GM19438 (cell line): ENCODE measurements at regions not wholly inside any gene's neighbourhood (a gene's known extent, or its start where the extent isn't known, plus 50 kb on each side); places are given as distances from the start of the nearest gene placed in this dataset.

Experiments
- ATAC-seq: cut with Tn5 transposase; IDR thresholded peaks from one replicate; pipeline ENCODE4 v1.9.1; 2021; ENCODE audit warnings: low read depth; ENCODE audit not compliant: unreplicated experiment

GRCh38 chr2:59567151-59567550, 986.3 kb downstream of the BCL11A start:
- no peak for ATAC-seq

DNA sequence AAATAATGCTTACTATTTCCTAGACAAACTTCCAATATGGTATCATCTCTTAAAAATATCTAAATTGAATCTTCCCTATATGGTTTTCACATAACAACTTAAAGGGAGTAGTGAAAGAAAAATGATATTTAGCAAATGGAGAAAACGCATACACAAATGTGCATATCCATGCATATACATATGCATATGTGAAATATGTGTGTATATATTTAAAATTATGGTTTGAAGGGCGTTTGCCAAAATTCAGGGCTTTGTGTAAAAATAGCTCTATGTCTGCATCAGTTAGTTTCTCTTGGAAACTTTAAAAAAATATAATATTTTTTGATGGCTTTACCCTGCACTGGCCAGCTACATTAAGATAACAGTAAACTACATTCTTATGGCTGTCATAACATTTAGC, 986.7 kb downstream of the BCL11A start:
- no peak for ATAC-seq

- no peak for ATAC-seq
Observed at GRCh38 chr2:59561281-59561680, 992.2 kb downstream of the BCL11A start.

- no peak for ATAC-seq
Observed at GRCh38 chr2:59560769-59561168, 992.7 kb downstream of the BCL11A start.

DNA sequence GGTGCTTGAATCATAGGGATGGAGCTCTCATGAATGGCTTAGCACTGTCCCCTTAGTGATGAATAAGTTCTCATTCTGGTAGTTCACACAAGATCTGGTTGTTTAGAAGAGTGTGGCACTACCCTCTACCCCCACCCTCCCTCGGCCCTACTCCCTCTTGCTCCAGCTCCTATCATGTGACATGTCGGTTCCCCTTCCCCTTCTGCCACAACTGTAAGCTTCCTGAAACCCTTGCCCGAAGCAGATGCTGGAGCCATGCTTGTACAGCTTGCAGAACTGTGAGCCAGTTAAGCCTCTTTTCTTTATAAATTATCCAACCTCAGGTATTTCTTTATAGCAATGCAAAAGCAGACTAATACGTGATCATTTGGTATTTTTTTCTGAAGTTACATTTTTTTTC, 1012.6 kb downstream of the BCL11A start:
- no peak for ATAC-seq

GRCh38 chr2:59538398-59538911, 1015.0 kb downstream of the BCL11A start:
- ATAC-seq, result no peak

GRCh38 chr2:59532808-59533207, 1020.6 kb downstream of the BCL11A start:
- no peak for ATAC-seq

- ATAC-seq, result no peak
Observed at GRCh38 chr2:59530258-59530657, 1023.2 kb downstream of the BCL11A start.

DNA sequence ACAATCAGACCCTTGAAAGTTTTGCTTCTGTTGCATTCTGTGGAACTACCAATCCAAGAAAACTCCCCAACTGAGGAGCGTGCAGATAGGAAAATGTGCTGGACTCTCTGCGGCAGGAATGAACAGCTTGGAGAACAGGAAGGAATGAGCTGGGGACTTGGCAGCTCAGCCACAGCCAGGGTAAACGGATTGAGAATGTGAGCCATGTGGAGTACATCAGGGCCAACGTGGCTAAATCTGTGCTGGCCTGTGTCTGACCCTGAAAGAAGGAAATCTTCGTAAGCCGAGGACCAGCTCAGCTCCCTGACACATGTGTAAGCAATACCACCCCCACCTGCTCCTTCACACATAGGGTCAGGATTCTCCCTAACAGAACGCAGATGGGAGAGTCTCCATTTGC, 1023.7 kb downstream of the BCL11A start:
- no peak for ATAC-seq

DNA sequence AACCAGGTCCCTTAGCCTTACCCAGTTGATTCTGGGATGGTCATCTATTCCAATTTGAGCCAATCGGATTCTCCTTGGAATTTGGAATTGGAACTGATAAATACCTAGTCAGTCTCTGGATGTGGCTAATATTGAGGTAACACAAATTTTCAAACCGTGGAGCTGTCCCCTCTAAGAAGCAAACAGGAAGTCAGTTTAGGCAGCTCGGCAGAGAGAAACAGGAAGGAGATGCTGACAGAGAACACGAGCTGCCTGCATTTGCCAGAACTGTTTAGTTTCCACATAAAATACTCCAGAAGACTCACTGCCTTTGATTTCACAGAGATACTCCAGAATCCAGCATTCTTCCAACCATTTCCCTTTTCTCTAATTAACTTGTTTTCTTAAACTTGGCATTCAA, 1024.9 kb downstream of the BCL11A start:
- no peak for ATAC-seq

- ATAC-seq, result no peak
Observed at GRCh38 chr2:59502981-59503380, 1050.5 kb downstream of the BCL11A start.

- no peak for ATAC-seq
Observed at GRCh38 chr2:59490994-59491393, 1062.5 kb downstream of the BCL11A start.

- ATAC-seq, result no peak
Observed at GRCh38 chr2:59490192-59490591, 1063.3 kb downstream of the BCL11A start.

DNA sequence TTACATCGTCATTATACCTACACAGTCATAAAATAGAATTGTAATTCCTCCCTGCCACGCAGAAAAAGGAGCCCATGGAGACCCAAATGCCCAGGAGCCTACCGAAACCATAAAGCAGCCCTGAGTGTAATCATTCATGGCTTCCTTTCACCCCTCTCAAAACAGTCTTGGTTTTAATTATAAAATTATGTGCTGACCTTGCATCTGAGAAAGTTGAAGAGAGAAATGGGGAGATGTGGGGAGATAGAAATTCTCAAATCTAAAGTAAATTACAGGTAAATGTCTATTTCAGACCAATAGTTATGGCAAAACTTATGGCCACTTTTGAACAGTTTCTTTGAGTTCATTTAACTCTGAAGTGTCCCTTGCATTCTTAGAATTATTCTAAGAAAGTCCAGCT, 1068.8 kb downstream of the BCL11A start:
- ATAC-seq, result no peak

DNA sequence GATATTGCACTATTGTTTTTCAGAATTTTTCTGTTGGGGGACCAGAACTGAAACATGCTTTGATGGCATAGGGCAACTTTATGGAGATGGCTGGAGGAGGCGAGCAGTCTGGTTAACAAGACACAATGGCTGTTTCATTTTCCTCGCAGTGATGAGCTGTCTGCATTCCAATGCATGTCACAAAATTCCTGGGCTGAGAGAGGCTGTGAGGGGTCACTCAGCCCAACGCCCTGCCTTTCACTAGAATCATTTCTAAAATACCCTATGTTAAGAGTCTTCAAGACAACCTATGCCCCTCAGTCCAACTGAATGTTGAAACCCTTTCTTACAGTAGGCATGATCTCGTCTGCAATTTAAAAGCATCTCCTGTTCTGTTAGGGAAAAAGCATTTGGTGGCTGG, 1090.0 kb downstream of the BCL11A start:
- no peak for ATAC-seq

DNA sequence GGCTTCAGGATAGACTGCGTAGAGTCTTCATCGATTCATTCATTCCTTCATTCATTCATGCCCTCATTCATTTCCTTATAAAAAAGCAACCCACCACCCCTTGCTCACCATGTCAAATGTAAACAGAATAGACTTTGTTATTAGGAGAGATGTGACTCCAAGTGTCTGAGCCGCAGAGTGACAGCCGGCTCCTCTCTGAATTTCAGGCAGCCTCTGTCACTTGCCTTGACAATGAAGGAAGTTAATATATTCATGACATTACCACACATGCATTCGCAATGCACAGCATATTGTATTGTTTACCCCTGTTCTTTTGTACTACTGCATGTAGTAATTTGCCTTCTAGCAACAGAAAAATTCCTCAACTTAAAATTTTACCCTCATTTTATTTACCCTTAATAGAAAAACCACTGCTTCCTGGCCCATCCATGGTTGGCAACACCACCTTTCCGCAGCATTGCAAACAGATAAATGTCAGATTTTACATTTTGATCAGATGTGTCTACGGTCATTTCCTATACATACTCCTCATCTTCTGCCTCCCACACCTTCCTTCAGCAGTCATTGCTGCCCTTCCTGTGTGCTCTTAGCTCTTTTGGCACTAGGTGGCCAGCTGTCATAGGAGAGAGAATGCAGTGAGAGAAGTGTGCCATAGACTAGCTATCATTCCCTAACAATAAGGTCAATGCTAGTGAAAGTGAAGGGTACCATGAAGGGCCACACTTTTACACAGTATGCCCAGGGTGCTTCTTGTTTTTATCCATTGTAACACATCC, 1090.8 kb downstream of the BCL11A start:
- no peak for ATAC-seq

DNA sequence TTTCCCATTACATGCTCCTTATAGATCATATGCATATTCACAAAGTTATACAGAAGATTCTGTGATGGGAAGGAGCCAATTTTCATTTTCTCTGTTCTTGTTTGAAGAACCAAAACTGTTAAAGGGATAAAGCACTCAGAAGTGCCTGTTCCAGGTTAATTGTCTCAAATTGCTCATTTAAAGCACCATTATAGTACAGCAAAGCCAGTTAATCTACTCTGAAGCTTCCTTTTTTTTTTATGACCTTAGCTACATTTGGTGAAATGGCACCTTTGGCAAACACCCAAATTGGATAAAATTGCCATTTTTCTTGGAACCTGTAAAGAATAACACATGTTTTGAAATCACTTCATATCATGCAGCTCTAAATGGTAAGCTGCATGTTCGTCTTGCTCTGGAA, 1092.3 kb downstream of the BCL11A start:
- no peak for ATAC-seq

DNA sequence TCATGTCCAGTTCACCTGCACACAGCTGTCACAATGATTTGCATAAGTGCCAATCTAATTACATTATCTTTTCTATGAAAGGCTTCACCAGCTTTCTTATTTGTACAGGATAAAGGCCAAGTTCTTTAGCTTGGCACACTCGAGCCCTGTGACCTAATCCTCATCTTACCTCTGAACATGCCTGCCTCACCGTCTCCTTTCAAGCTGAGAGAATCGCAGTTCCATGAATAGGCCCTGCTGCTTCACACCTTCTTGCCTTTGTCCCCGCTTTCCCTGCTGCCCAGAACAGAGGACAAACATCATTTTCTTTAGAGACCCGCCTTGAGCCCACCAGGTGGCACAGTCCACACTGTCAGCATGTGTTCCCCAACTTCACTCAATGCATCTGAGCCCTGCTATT, 1094.7 kb downstream of the BCL11A start:
- no peak for ATAC-seq

DNA sequence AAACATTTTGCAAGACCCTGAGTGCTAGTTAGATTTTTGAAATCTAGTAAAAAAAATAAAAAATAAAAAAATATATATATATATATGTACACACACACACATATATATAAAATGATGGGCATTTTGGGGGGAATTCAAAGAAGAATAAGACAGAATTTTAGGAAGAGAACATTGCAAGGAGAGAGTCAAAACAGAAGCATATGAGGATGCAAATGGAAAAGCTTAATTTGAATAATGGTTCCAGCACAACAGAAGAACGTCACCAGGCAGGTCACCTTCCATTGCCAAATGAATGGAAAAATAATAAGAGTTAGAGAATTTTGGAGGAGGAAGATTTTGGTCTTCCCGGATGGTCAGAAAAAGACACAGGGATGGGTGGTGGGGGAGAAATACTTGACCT, 1097.2 kb downstream of the BCL11A start:
- no peak for ATAC-seq

DNA sequence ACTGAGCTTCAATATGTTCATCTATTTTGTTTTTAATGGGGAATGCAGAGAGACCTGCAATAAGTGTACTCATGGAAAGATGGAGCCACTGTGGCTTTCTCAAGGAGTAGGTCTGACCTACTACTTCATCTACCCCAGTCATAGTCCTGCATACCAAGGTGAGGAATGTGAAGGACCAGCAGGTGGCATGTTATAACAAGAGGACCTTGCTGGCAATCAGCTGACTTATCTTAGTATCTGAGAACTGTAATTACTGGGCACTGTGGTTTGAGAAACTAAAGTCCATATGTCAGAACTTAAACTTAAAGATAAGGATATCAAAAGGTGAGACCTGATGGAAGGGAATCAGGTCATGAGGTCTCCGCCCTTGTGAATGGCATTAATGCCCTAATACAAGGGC, 1104.2 kb downstream of the BCL11A start:
- no peak for ATAC-seq

DNA sequence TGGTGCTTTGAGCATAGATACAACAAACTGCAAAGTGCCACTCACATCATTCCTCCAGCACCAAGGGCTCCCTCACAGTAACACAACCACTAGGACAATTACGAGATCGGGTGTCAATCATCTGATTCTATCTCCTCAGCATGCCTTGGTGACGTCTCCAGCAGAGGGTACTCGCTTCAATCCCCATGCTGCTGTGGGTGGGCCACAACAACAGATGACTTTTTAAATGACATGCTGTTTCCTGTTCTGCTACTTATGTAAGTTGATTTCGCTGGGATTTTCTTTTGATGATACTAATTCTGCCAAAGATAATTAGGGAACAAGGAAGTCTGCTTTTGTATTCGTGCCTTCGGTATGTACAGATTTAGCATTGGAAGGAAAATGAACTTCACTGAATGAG, 1113.0 kb downstream of the BCL11A start:
- no peak for ATAC-seq

GRCh38 chr2:59435635-59436034, 1117.8 kb downstream of the BCL11A start:
- no peak for ATAC-seq

DNA sequence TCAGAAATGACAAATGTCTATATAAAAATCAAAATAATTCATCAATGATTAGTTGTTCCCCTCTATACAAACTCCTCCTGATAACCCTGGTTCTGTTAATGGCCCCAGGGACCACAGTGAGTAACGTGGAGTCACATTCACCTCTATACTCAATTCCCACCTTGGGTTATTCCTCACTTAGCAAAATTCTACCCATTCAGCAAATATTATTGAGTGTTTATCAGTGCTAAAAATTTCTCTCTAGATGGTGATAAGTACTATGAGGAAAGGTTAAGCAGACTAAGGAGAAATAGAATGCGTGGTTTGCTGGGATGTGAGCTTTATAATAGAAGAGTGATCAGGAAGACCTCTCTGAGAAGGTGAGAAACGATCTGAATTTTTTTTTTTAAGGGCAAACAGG, 1124.5 kb downstream of the BCL11A start:
- ATAC-seq, result no peak
